GM19438 (cell line): ENCODE measurements at regions not wholly inside any gene's neighbourhood (a gene's known extent, or its start where the extent isn't known, plus 50 kb on each side); places are given as distances from the start of the nearest gene placed in this dataset.

ENCODE experiments used
- ATAC-seq: cut with Tn5 transposase; IDR thresholded peaks from one replicate; pipeline ENCODE4 v1.9.1; 2021; ENCODE audit warnings: low read depth; ENCODE audit not compliant: unreplicated experiment

DNA sequence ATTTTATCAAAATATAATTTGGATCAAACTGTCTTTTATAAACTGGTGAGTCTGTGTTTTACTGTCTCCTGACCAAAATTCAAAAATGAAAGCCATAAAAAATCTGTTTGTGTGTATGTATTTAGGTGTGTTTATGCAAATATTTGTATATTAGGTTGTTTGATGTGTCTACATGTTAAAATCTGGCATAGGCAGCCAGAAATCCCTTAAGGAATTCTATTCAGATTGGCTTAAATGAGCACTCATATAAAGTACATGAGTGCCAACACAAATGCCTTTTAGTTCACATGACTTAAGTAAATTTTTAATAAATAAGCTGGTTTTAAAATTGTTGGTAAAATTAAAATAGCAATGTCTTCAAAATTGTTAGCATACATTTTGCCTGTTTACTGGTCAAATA is 133.3 kb upstream of the GUCY1A2 start:
- no peak for ATAC-seq

GRCh38 chr11:107151158-107151557 is 132.9 kb upstream of the GUCY1A2 start:
- ATAC-seq, result no peak

DNA sequence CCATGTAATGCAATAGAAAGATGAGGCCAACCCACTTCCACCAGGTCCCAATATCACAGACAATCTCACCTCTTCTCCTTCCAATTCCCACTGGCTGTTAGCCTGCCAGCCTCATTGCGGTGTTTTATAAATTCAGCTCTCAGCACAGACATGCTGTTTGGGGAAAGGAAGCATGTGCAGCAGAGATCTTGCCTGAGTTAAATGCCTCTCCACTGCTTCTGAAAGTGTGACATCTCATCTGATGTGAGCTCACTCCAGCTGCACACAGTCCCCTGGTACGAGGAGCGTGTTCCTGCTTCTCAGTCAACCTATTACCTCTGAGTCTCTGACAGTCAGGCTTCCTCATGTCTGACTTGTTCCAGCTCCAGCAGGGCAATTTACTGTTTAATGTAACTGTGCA is 122.7 kb upstream of the GUCY1A2 start:
- ATAC-seq, result no peak

DNA sequence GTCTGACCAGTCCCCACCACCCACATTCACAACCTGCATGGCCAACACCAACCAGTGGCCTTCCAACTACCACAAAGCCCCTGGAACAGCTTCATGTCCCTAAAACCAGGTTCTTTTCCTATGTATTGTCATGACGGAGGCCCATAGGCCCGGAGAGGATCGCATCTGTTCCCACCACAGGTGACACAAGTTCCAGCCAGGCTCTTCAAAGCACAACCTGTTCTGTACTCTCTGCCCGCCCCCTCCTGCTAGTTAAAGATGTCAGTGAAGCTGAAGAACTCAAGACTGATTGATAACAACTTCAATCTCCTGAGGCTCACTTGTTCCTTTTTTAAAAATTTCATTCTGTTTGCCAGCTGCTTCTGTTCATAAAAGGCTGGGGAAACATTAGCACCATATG is 121.1 kb upstream of the GUCY1A2 start:
- ATAC-seq, result no peak

- ATAC-seq, result no peak
These were observed 118.6 kb upstream of the GUCY1A2 start for GRCh38 chr11:107136892-107137291.

GRCh38 chr11:107131756-107132155 is 113.5 kb upstream of the GUCY1A2 start:
- no peak for ATAC-seq

GRCh38 chr11:107123022-107123421 is 104.7 kb upstream of the GUCY1A2 start:
- no peak for ATAC-seq

DNA sequence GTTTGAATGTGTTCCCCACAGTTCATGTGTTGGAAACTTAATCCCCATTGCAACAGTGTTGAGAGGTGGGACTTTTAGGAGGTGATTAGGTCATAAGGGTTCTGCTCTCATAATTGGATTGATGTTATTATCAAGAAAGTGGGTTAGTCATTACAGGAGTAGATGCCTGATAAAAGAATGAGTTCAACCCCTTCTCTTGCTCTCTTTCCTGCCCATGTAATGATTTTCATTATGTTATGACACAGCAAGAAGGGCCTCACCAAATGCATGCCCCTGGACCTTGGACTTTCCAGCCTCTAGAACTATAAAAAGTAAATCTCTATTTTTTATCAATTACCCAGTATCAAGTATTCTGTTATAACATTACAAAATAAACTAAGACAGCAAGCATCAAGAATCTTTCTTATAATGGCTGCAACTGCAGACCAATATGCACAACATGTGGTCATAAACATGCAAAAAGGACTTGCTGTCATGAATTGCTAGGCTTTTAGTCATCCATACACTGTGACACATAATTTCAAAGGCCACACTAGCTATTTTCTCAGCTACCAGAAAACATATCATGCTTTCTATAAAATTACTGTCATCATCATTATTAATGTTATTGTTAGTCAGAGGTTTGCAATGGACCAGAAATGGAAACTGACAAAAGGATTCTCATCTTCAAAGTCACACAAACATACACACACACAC is 99.9 kb upstream of the GUCY1A2 start:
- ATAC-seq, result no peak

DNA sequence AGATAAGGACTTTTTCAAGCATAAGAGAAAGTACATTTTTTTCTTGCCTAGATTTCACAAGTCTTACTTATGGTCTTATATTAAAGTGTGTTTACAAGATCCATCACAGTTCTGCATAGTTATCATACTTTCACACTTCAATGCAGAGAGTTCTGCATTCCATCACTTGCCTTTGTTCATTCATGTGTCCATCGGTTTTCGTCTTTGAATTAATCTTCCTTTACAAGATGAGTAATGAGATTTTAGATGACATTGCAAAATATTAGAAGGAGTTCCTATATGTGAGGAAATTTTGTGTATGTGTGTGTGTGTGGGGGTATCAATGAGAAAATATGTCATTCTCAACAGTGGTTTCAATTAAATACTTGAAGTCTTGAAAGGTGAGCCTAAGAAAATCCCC is 98.1 kb upstream of the GUCY1A2 start:
- no peak for ATAC-seq

DNA sequence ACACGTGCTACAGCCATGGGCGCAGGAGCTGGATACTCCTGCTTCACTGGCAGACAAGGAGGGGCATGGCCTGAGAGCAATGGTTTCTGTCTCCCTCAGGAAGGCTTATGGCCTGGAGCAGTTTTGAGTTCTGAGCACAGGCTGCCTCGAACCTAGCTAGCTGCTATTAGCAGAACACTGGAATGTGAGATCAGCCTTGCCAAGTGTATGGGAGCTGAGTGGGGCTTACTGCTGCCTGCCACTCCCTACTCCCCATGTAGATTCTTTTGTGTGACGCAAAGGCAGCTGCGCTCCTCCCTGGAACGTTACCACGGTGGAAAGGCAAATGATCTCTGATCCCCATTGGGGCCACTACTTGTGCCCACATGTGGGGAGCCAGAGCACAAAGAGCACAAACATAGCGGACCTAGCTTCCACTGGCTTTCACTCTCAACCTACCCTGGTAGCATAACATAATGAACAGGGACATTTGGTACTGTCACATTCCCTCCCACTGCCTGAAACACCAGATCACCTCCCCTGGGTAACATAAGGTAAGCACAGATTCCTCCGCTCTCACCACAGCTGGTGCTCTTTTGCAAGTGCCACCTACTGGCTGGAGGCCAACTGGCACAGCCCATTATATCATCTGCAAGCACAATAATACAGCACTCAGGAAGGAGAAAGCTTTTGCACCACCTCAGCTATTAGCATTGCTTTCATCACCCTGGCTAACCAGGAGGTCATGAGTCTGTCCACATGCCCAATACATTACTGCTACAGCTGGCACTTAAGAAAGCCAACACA is 84.6 kb upstream of the GUCY1A2 start:
- no peak for ATAC-seq

DNA sequence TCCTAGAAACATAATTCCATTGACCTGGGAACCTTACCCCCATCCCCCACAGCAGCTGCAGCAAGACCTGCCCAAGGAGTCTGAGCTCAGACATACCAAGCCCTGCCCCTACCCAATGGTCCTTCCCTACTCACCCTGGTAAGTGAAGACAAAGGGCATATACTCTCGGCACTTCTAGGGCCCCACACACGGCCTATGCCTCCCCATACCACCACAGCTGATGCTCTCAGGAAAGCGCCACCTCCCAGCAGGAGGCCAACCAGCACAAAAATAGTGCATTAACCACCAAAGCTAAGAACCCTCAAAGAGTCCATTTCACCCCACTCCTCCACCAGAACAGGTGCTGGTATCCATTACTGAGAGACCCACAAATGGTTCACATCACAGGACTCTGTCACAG is 74.4 kb upstream of the GUCY1A2 start:
- ATAC-seq, result no peak

DNA sequence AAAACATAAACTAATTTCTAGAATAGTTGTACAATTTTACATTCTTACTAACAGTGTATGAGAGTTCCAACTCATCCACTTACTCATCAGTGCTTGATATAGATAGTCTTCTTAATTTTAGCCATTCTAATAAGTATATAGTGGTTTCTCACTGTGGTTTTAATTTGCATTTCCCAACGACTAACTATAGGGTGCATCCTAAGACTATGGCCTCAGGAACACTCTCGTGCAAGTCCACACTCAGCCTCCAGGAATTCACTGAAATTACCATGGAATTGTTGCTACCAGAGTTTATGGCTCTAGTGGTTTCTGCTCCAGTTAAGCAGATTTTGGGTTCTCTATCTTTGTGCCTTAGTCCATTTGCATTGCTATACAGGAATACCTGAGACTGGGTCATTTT is 60.1 kb upstream of the GUCY1A2 start:
- no peak for ATAC-seq

GRCh38 chr11:107076832-107077231 is 58.6 kb upstream of the GUCY1A2 start:
- ATAC-seq, result no peak

DNA sequence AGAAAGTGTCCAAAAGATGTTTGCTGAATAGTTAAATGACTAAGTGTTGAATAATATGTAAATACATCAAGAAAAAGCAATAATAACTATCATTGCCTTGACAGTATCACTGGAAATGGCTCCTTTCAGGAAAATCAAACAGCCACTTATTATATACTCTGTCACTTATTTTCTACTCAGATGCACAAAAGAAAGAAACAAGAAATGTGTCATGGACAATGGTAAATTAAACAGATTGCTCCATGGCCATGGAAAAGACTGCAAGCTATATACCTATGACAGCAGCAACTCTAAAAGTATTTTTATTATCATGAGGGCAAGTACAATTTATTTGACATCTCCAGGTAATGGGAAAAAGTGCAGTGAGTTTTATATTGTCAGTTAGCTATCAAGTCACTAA is 52.9 kb upstream of the GUCY1A2 start:
- ATAC-seq, result no peak
